Neutrophil (primary cell): ENCODE measurements at regions not wholly inside any gene's neighbourhood (a gene's known extent, or its start where the extent isn't known, plus 50 kb on each side); places are given as distances from the start of the nearest gene placed in this dataset.

Source experiments
- H3K27ac ChIP-seq: fragments of 200-600 bp; sonication (generic); 2 replicates; pipeline ENCODE4 v1.5.1; 2016; ENCODE audit warnings: mild to moderate bottlenecking, moderate library complexity
- H3K27me3 ChIP-seq: fragments of 200-600 bp; sonication (generic); 2 replicates; pipeline ENCODE4 v1.6.0; 2016; ENCODE audit warnings: mild to moderate bottlenecking
- H3K36me3 ChIP-seq: fragments of 200-600 bp; sonication (generic); 2 replicates; pipeline ENCODE4 v1.5.1; 2017
- H3K4me1 ChIP-seq, 2 experiments: fragments of 200-600 bp in 1 of 2; sonication (generic) in 1 of 2; 1 replicate in 1 of 2; 2 replicates in 1 of 2; pipeline versions ENCODE4 v1.5.1 to v1.6.1; 2013 to 2016; ENCODE audit warnings: low read depth in 1 of 2, low read length in 1 of 2, mild to moderate bottlenecking in 1 of 2, moderate library complexity in 1 of 2; ENCODE audit not compliant: control insufficient read depth in 1 of 2, insufficient read depth in 1 of 2
- H3K4me3 ChIP-seq, 2 experiments: fragments of 200-600 bp in 1 of 2; sonication (generic) in 1 of 2; 1 replicate in 1 of 2; 2 replicates in 1 of 2; pipeline ENCODE4 v1.5.1; 2013 to 2016; ENCODE audit warnings: low read depth in 1 of 2, low read length in 1 of 2, mild to moderate bottlenecking in 1 of 2, moderate library complexity in 1 of 2
- H3K9me3 ChIP-seq: fragments of 200-600 bp; sonication (generic); 2 replicates; pipeline ENCODE4 v1.5.1; 2016
- TF ChIP-seq, protein P1 (sequence below): fragments of 200-600 bp; sonication (generic); IDR thresholded peaks from 2 replicates; pipeline ENCODE4 v1.5.1; 2016; ENCODE audit warnings: antibody characterized with exemption

- TF ChIP-seq, protein P1, sequence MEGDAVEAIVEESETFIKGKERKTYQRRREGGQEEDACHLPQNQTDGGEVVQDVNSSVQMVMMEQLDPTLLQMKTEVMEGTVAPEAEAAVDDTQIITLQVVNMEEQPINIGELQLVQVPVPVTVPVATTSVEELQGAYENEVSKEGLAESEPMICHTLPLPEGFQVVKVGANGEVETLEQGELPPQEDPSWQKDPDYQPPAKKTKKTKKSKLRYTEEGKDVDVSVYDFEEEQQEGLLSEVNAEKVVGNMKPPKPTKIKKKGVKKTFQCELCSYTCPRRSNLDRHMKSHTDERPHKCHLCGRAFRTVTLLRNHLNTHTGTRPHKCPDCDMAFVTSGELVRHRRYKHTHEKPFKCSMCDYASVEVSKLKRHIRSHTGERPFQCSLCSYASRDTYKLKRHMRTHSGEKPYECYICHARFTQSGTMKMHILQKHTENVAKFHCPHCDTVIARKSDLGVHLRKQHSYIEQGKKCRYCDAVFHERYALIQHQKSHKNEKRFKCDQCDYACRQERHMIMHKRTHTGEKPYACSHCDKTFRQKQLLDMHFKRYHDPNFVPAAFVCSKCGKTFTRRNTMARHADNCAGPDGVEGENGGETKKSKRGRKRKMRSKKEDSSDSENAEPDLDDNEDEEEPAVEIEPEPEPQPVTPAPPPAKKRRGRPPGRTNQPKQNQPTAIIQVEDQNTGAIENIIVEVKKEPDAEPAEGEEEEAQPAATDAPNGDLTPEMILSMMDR, result no peak
- no peaks in the 10 kb centered on the region for H3K27me3 ChIP-seq
- H3K36me3 ChIP-seq, result no peaks in the 10 kb centered on the region
- no peaks in the 10 kb centered on the region for H3K4me1 ChIP-seq
- H3K27ac ChIP-seq, result no peak overlapping the region
- H3K9me3 ChIP-seq, result no peaks in the 10 kb centered on the region
- no peak overlapping the region for H3K4me3 ChIP-seq
Observed at GRCh38 chr9:118148990-118149389, 444.8 kb downstream of the TLR4 start.

DNA sequence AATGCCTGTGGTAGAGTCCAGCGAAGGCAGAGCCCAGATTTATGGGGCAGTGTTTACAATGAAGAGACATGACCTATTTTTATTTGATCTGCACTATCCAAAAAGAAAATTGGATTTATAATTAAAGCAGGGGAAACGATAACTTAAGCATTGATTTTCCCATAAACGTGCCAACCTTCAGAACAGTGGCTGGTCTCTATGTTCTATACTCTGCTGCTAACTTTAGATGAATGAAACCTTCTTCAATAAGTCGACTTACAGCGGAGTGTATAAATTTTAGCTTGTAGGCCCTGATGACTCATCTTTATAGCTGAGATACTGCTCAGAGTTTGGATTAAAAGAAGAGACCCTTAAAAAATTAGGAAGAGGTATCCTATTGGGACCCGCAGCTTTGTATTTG, 452.6 kb downstream of the TLR4 start:
- TF ChIP-seq, protein P1, result no peak
- H3K4me3 ChIP-seq, result no peak overlapping the region
- no peaks in the 10 kb centered on the region for H3K27me3 ChIP-seq
- no peaks in the 10 kb centered on the region for H3K36me3 ChIP-seq
- no peak overlapping the region for H3K27ac ChIP-seq
- no peaks in the 10 kb centered on the region for H3K9me3 ChIP-seq
- no peaks in the 10 kb centered on the region for H3K4me1 ChIP-seq

GRCh38 chr9:118162716-118163115, 458.5 kb downstream of the TLR4 start:
- Histone ChIP-seq H3K4me3 (no peak overlapping the region), H3K9me3 (no peaks in the 10 kb centered on the region), H3K27ac (no peak overlapping the region), H3K36me3 (no peaks in the 10 kb centered on the region), H3K27me3 (no peaks in the 10 kb centered on the region), H3K4me1 (no peaks in the 10 kb centered on the region)
- TF ChIP-seq, protein P1, result no peak

- TF ChIP-seq, protein P1, result no peak
- H3K4me1 ChIP-seq, result no peaks in the 10 kb centered on the region
- no peak overlapping the region for H3K4me3 ChIP-seq
- H3K27ac ChIP-seq, result no peak overlapping the region
- H3K27me3 ChIP-seq, result no peaks in the 10 kb centered on the region
- no peaks in the 10 kb centered on the region for H3K36me3 ChIP-seq
- no peaks in the 10 kb centered on the region for H3K9me3 ChIP-seq
Observed at GRCh38 chr9:118163751-118164150, 459.5 kb downstream of the TLR4 start.

- no peaks in the 10 kb centered on the region for H3K9me3 ChIP-seq
- no peak overlapping the region for H3K27ac ChIP-seq
- TF ChIP-seq, protein P1, result no peak
- no peaks in the 10 kb centered on the region for H3K4me1 ChIP-seq
- H3K27me3 ChIP-seq, result no peaks in the 10 kb centered on the region
- H3K36me3 ChIP-seq, result no peaks in the 10 kb centered on the region
- H3K4me3 ChIP-seq, result no peak overlapping the region
Observed at GRCh38 chr9:118165451-118165850, 461.2 kb downstream of the TLR4 start.
